Hepatocyte (in vitro differentiated cells): ENCODE measurements at regions not wholly inside any gene's neighbourhood (a gene's known extent, or its start where the extent isn't known, plus 50 kb on each side); places are given as distances from the start of the nearest gene placed in this dataset.

ENCODE experiments used
- EZH2 ChIP-seq: fragments of 200-600 bp; sonication (generic); IDR thresholded peaks from 2 replicates; pipeline ENCODE4 v1.6.1; 2016; ENCODE audit warnings: antibody characterized with exemption, mild to moderate bottlenecking, borderline replicate concordance
- TF ChIP-seq, protein P1 (sequence below): fragments of 200-600 bp; sonication (generic); IDR thresholded peaks from 2 replicates; pipeline ENCODE4 v1.5.1; 2016; ENCODE audit warnings: antibody characterized with exemption, mild to moderate bottlenecking; ENCODE audit not compliant: poor library complexity

GRCh38 chr2:18999198-18999597 is 359.2 kb downstream of the OSR1 start:
- TF ChIP-seq, protein P1, sequence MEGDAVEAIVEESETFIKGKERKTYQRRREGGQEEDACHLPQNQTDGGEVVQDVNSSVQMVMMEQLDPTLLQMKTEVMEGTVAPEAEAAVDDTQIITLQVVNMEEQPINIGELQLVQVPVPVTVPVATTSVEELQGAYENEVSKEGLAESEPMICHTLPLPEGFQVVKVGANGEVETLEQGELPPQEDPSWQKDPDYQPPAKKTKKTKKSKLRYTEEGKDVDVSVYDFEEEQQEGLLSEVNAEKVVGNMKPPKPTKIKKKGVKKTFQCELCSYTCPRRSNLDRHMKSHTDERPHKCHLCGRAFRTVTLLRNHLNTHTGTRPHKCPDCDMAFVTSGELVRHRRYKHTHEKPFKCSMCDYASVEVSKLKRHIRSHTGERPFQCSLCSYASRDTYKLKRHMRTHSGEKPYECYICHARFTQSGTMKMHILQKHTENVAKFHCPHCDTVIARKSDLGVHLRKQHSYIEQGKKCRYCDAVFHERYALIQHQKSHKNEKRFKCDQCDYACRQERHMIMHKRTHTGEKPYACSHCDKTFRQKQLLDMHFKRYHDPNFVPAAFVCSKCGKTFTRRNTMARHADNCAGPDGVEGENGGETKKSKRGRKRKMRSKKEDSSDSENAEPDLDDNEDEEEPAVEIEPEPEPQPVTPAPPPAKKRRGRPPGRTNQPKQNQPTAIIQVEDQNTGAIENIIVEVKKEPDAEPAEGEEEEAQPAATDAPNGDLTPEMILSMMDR: no peak
- TF ChIP-seq EZH2: no peak
